Kidney epithelial cell (primary cell): ENCODE measurements at regions not wholly inside any gene's neighbourhood (a gene's known extent, or its start where the extent isn't known, plus 50 kb on each side); places are given as distances from the start of the nearest gene placed in this dataset.

ENCODE experiments used
- DNase-seq: peaks from one replicate; pipeline ENCODE4 v3.0.0-alpha.2; 2010; ENCODE audit warnings: low read depth
- H3K27me3 ChIP-seq: 2 replicates; pipeline ENCODE4 v1.6.0; 2011; ENCODE audit warnings: low read length; ENCODE audit not compliant: control insufficient read depth, insufficient read depth
- H3K36me3 ChIP-seq: 2 replicates; pipeline ENCODE4 v1.5.1; 2011; ENCODE audit warnings: low read length; ENCODE audit not compliant: control insufficient read depth, insufficient read depth
- H3K4me3 ChIP-seq: 2 replicates; pipeline ENCODE4 v1.5.1; 2011; ENCODE audit warnings: low read depth, mild to moderate bottlenecking, control low read depth, low read length
- CTCF ChIP-seq: IDR thresholded peaks from 2 replicates; pipeline ENCODE4 v1.5.1; 2011; ENCODE audit warnings: mild to moderate bottlenecking, moderate library complexity, low read length, control low read depth, inconsistent platforms; ENCODE audit not compliant: insufficient read depth, poor library complexity, severe bottlenecking

DNA sequence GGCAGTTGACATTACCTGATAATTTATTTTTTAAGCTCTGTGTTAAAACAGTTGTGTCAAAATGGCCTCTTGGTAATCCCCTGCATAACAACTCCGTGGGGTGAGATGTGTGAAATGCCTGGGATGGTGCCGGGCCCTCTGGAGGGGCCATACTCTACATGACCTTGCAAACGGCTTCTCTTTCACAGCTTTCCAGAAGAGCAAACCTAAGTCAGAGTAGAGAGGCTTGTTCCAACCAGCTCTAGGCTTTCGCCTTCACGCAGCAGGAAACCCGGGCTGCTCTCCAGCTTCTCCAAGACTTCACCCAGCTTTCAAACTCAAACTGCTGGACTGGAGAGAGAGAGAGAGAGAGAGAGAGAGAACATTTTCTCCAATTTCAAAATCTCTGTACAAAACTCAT, 120.1 kb downstream of the SNX18 start:
- no peak overlapping the region for H3K4me3 ChIP-seq
- H3K36me3 ChIP-seq, result no peaks in the 10 kb centered on the region
- H3K27me3 ChIP-seq, result no peaks in the 10 kb centered on the region
- DNase-seq, result no peak
- no peak for TF ChIP-seq CTCF

- DNase-seq, result no peak
- Histone ChIP-seq H3K4me3 (no peak overlapping the region), H3K36me3 (no peaks in the 10 kb centered on the region), H3K27me3 (peaks cover 5% of the 10 kb centered on the region)
- TF ChIP-seq CTCF, result no peak
Observed at GRCh38 chr5:54634089-54634488, 116.5 kb downstream of the SNX18 start.

DNA sequence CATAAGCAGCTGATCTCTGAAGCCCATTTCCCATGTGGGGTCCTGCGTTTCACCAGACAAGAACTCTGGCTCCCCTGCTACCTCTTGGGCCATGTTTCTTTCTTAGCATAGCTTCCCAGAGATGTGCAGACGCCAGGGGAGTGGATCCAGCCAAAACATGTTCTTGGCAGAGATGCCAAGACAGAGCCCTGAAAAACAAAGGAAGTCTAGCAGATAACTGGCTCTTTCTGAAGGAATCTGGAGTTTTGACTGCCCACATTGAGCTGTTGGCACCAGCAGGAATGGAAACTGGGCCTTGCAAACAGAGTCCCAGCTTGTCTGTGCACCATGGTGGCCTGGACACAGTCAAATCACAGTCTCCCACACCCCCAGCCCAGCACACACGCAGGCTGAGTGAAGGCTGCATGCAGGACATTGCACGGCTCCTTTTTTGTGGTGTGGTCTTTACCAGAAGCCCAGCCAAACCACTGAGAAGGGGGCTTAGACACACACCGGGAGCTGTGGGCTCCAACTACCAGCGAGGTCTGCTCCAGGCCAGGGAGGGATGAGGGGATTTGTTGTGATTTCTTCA, 114.7 kb downstream of the SNX18 start:
- no peak for DNase-seq
- no peak for TF ChIP-seq CTCF
- no peaks in the 10 kb centered on the region for H3K36me3 ChIP-seq
- peaks cover 5% of the 10 kb centered on the region for H3K27me3 ChIP-seq
- no peak overlapping the region for H3K4me3 ChIP-seq

DNA sequence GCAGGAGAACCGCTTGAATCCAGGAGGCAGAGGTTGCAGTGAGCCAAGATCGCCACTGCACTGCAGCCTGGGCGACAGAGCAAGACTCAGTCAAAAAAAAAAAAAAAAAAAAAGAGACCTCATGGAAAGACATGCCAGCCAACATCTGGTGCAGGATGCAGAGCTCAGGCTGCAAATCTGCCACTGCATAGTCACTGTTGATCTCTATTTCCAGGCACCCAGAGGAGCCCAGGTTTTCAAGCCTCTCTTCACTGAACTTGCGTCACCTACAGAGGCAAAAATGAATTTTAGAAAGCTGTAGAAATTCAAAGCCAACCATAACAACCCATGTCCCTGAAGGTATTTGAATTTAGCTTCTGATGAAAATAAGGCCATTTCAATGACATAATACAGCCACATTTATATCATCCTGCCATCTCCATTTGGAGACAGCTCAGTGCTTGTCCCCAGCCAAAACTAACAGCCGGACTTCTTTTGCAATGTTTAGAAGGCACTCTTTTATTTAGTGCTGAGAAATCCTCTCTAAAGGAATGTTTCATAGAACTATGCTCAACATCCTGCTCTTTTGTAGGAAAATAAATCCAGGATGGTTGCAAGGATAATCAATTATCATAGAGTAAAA, 113.3 kb downstream of the SNX18 start:
- Histone ChIP-seq H3K36me3 (no peaks in the 10 kb centered on the region), H3K27me3 (peaks cover 6% of the 10 kb centered on the region), H3K4me3 (no peak overlapping the region)
- no peak for DNase-seq
- no peak for TF ChIP-seq CTCF

DNA sequence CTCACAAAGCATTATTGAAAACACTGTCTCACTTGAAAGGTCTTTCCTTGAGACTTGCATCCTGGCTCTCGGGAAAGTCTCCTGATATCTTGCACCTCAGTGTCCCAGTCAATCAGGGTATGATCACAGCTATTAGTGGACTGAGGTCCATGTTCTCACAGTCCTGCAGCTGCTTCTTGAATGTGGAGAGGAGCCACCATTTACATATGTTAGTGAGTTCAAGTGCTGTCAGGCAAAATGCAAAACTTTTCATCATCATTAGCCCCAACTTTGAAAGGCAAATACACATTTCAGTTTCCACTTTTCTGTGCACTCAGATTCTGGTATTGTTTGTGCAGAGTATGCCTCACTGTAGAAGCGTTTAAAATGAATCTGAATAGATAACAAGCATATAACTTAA, 111.6 kb downstream of the SNX18 start:
- no peak for DNase-seq
- H3K4me3 ChIP-seq, result no peak overlapping the region
- no peaks in the 10 kb centered on the region for H3K36me3 ChIP-seq
- no peak for TF ChIP-seq CTCF
- peaks cover 6% of the 10 kb centered on the region for H3K27me3 ChIP-seq

DNA sequence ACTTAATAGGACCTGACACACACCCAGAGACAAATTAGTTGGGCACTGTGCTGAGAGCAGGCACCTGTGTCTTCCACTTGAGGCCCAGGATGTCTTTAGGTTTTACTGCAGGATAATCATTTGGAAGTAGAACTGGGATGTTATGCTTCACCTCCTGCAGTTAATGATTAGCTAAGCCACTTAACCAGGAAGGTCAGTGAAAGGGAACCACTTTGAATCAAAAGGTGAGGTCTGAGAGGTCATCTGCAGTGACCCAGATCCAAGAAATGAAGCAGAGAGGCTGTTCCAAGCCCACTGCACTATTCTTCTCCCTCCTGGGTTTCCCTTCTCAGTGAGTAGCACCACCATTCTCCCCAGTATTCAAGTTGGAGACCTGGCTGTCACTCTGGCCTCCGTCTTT, 110.5 kb downstream of the SNX18 start:
- DNase-seq, result peak; percentile 48
- Histone ChIP-seq H3K36me3 (no peaks in the 10 kb centered on the region), H3K27me3 (peaks cover 6% of the 10 kb centered on the region), H3K4me3 (no peak overlapping the region)
- TF ChIP-seq CTCF, result no peak
